H1 (cell line): ENCODE measurements at regions not wholly inside any gene's neighbourhood (a gene's known extent, or its start where the extent isn't known, plus 50 kb on each side); places are given as distances from the start of the nearest gene placed in this dataset.

ENCODE experiments used
- ASH2L ChIP-seq: fragments of 200-600, 300-600 bp; sonication (generic); IDR thresholded peaks from one replicate; pipeline ENCODE4 v1.7.1; 2017; ENCODE audit warnings: low read length
- CEBPB ChIP-seq: IDR thresholded peaks from 2 replicates; pipeline ENCODE4 v1.6.1; 2012; ENCODE audit warnings: low read depth, low read length
- CHD1 ChIP-seq: IDR thresholded peaks from 2 replicates; pipeline ENCODE4 v1.6.1; 2012; ENCODE audit warnings: low read depth, low read length, improper control_type of control experiment
- CHD7 ChIP-seq: fragments of 300-600 bp; sonication (generic); IDR thresholded peaks from 2 replicates; pipeline ENCODE4 v1.7.1; 2012; ENCODE audit warnings: low read length, moderate library complexity, mild to moderate bottlenecking, inconsistent platforms; ENCODE audit not compliant: insufficient replicate concordance
- CTCF ChIP-seq, 3 experiments: IDR thresholded peaks; 1 replicate in 2 of 3; 2 replicates in 1 of 3; pipeline versions ENCODE4 v1.5.1 to v1.6.1; 2011; ENCODE audit warnings: low read length in 3 of 3, mild to moderate bottlenecking in 3 of 3, inconsistent platforms in 2 of 3, low read depth in 1 of 3, moderate library complexity in 1 of 3; ENCODE audit not compliant: insufficient read depth in 1 of 3; ENCODE audit errors: control extremely low read depth in 1 of 3
- E2F6 ChIP-seq: IDR thresholded peaks from 2 replicates; pipeline ENCODE4 v1.6.1; 2012; ENCODE audit warnings: inconsistent platforms
- GABPA ChIP-seq: IDR thresholded peaks from 2 replicates; pipeline ENCODE4 v1.6.1; 2011; ENCODE audit warnings: mild to moderate bottlenecking, low read length, moderate library complexity, borderline replicate concordance; ENCODE audit not compliant: insufficient read depth
- SIX5 ChIP-seq: IDR thresholded peaks from 2 replicates; pipeline ENCODE4 v1.6.1; 2011; ENCODE audit warnings: mild to moderate bottlenecking, low read depth, low read length
- SUZ12 ChIP-seq: fragments of 200-600 bp; sonication (generic); IDR thresholded peaks from 2 replicates; pipeline ENCODE4 v1.6.1; 2012; ENCODE audit warnings: mild to moderate bottlenecking, inconsistent platforms, low read length, moderate library complexity, mixed read lengths

- TF ChIP-seq CHD7 (no peak), CTCF (IDR thresholded peaks at IDR 0.05; ENCODE audit: control extremely low read depth in 1 of 3, insufficient read depth in 1 of 3, low read depth in 1 of 3, low read length in 3 of 3) (no peak), E2F6 (no peak), GABPA (no peak), CEBPB (no peak), SUZ12 (no peak), CHD1 (no peak), SIX5 (no peak), ASH2L (no peak)
Observed at GRCh38 chr5:73351593-73351992, 97.0 kb downstream of the FOXD1 start (continued).
